HEK293 (cell line): ENCODE measurements at regions not wholly inside any gene's neighbourhood (a gene's known extent, or its start where the extent isn't known, plus 50 kb on each side); places are given as distances from the start of the nearest gene placed in this dataset.

Experiments
- CTCF ChIA-PET: fragments of 350-600 bp; formaldehyde crosslinking; extraction: SDS; loops from one replicate; lab custom pipeline; 2021; ENCODE audit warnings: antibody characterized with exemption; lab: Yijun Ruan, JAX
- POLR2A ChIA-PET: fragments of 300-600 bp; formaldehyde crosslinking; extraction: SDS; loops from one replicate; lab custom pipeline; 2020; ENCODE audit warnings: antibody characterized with exemption, inconsistent platforms; lab: Yijun Ruan, JAX
- H3K27ac ChIP-seq: fragments of 200-500 bp; sonication (Bioruptor generic); 2 replicates; pipeline ENCODE4 v1.5.1; 2014; ENCODE audit warnings: low read depth, low read length, control low read depth, inconsistent platforms; ENCODE audit errors: extremely low read depth
- H3K36me3 ChIP-seq, 2 experiments: fragments of 200-500 bp in 1 of 2; sonication (Bioruptor generic) in 1 of 2; 1 replicate in 1 of 2; 2 replicates in 1 of 2; pipeline ENCODE4 v1.5.1; 2014 to 2017; ENCODE audit warnings: inconsistent platforms in 2 of 2, low read length in 2 of 2; ENCODE audit not compliant: control insufficient read depth in 2 of 2, insufficient read depth in 1 of 2
- H3K4me1 ChIP-seq: fragments of 200-500 bp; sonication (Bioruptor generic); 2 replicates; pipeline ENCODE4 v1.5.1; 2014; ENCODE audit warnings: mild to moderate bottlenecking, low read length, inconsistent platforms; ENCODE audit not compliant: control insufficient read depth, insufficient read depth
- H3K4me3 ChIP-seq: 2 replicates; pipeline ENCODE4 v1.5.1; 2011; ENCODE audit warnings: low read depth, mild to moderate bottlenecking, control low read depth, low read length, moderate library complexity
- H3K9me3 ChIP-seq: fragments of 200-500 bp; sonication (Bioruptor generic); 2 replicates; pipeline ENCODE4 v1.5.1; 2014; ENCODE audit warnings: low read depth, low read length, inconsistent platforms; ENCODE audit not compliant: control insufficient read depth, insufficient read depth
- GFI1B ChIP-seq: fragments of 450-650 bp; formaldehyde crosslinking; IDR thresholded peaks from 2 replicates; pipeline ENCODE4 v1.5.1; 2016; ENCODE audit warnings: missing biosample characterization, missing genetic modification characterization
- SALL2 ChIP-seq: fragments of 450-650 bp; formaldehyde crosslinking; IDR thresholded peaks from 2 replicates; pipeline ENCODE4 v1.5.0; 2017; ENCODE audit warnings: missing biosample characterization, mild to moderate bottlenecking, missing genetic modification characterization, borderline replicate concordance
- YY1 ChIP-seq: fragments of 450-650 bp; formaldehyde crosslinking; IDR thresholded peaks from 2 replicates; pipeline ENCODE4 v1.5.1; 2018; ENCODE audit warnings: missing biosample characterization, missing genetic modification characterization
- ZBTB48 ChIP-seq: fragments of 450-650 bp; formaldehyde crosslinking; IDR thresholded peaks from 2 replicates; pipeline ENCODE4 v1.5.1; 2016; ENCODE audit warnings: missing biosample characterization, missing genetic modification characterization
- ZNF132 ChIP-seq: fragments of 450-650 bp; formaldehyde crosslinking; IDR thresholded peaks from 2 replicates; pipeline ENCODE4 v1.5.1; 2017; ENCODE audit warnings: missing biosample characterization, missing genetic modification characterization, borderline replicate concordance
- ZNF133 ChIP-seq: fragments of 450-650 bp; formaldehyde crosslinking; IDR thresholded peaks from 2 replicates; pipeline ENCODE4 v1.5.1; 2016; ENCODE audit warnings: missing biosample characterization, missing genetic modification characterization
- ZNF140 ChIP-seq: fragments of 450-650 bp; formaldehyde crosslinking; IDR thresholded peaks from 2 replicates; pipeline ENCODE4 v1.5.1; 2016; ENCODE audit warnings: missing biosample characterization, missing genetic modification characterization
- ZNF169 ChIP-seq: fragments of 450-650 bp; formaldehyde crosslinking; IDR thresholded peaks from 2 replicates; pipeline ENCODE4 v1.5.1; 2016; ENCODE audit warnings: missing biosample characterization, missing genetic modification characterization
- ZNF24 ChIP-seq: fragments of 450-650 bp; formaldehyde crosslinking; IDR thresholded peaks from 2 replicates; pipeline ENCODE4 v1.5.1; 2016; ENCODE audit warnings: missing biosample characterization, missing genetic modification characterization
- ZNF530 ChIP-seq: fragments of 450-650 bp; formaldehyde crosslinking; IDR thresholded peaks from 2 replicates; pipeline ENCODE4 v1.5.1; 2016; ENCODE audit warnings: low read depth, missing biosample characterization, missing genetic modification characterization
- ZNF670 ChIP-seq: fragments of 450-650 bp; formaldehyde crosslinking; IDR thresholded peaks from 2 replicates; pipeline ENCODE4 v1.5.1; 2016; ENCODE audit warnings: missing biosample characterization, missing genetic modification characterization, low read depth
- ZNF768 ChIP-seq: fragments of 450-650 bp; formaldehyde crosslinking; IDR thresholded peaks from 2 replicates; pipeline ENCODE4 v1.5.1; 2018; ENCODE audit warnings: missing biosample characterization, mild to moderate bottlenecking, missing genetic modification characterization
- ZNF777 ChIP-seq: fragments of 450-650 bp; formaldehyde crosslinking; IDR thresholded peaks from 2 replicates; pipeline ENCODE4 v1.5.1; 2017; ENCODE audit warnings: missing biosample characterization, missing genetic modification characterization, borderline replicate concordance
- ZNF785 ChIP-seq: fragments of 450-650 bp; formaldehyde crosslinking; IDR thresholded peaks from 2 replicates; pipeline ENCODE4 v1.5.1; 2016; ENCODE audit warnings: missing biosample characterization, missing genetic modification characterization
- ZNF792 ChIP-seq: fragments of 450-650 bp; formaldehyde crosslinking; IDR thresholded peaks from 2 replicates; pipeline ENCODE4 v1.5.1; 2016; ENCODE audit warnings: missing biosample characterization, missing genetic modification characterization
- ZSCAN30 ChIP-seq: fragments of 450-650 bp; IDR thresholded peaks from 2 replicates; pipeline ENCODE4 v1.5.1; 2018; ENCODE audit warnings: missing biosample characterization, mild to moderate bottlenecking, missing genetic modification characterization, moderate library complexity
- TF ChIP-seq, protein P1 (sequence below): fragments of 450-650 bp; formaldehyde crosslinking; IDR thresholded peaks from 2 replicates; pipeline ENCODE4 v1.5.1; 2016; ENCODE audit warnings: missing biosample characterization, missing genetic modification characterization
- TF ChIP-seq, protein P2 (sequence below): fragments of 450-650 bp; formaldehyde crosslinking; IDR thresholded peaks from 2 replicates; pipeline ENCODE4 v1.5.1; 2016; ENCODE audit warnings: missing biosample characterization, missing genetic modification characterization
- TF ChIP-seq, protein P3 (sequence below): fragments of 450-650 bp; formaldehyde crosslinking; IDR thresholded peaks from 2 replicates; pipeline ENCODE4 v1.5.1; 2016; ENCODE audit warnings: missing biosample characterization, missing genetic modification characterization

DNA sequence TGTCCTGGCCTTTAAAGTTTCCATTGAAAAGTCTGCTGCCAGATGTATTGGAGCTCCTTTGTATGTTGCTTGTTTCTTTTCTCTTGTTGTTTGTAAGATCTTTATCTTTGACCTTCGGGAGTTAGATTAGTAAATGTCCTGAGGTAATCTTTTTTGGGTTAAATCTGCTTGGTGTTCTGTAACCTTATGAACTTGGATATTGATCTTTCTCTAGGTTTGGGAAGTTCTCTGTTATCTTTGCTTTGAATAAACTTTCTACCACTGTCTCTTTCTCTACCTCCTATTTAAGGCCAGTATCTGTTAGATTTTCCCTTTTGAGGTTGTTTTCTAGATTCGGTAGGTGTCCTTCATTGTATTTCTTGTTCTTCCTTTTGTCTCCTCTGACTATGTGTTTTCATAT is 447.8 kb downstream of the FAM133A start:
- H3K36me3 ChIP-seq = no peaks in the 10 kb centered on the region
- TF ChIP-seq ZNF133 (tag by site-specific recombination) (no peak), ZBTB48 (no peak), ZNF792 (no peak), ZNF530 (tag by site-specific recombination) (no peak), ZNF785 (tag by site-specific recombination) (no peak), ZNF777 (no peak), ZNF24 (no peak), SALL2 (tag by site-specific recombination) (no peak), YY1 (tag by site-specific recombination) (no peak), ZNF768 (tag by site-specific recombination) (no peak), ZNF140 (tag by site-specific recombination) (no peak), ZSCAN30 (tag by site-specific recombination) (no peak)
- TF ChIP-seq, protein P1, sequence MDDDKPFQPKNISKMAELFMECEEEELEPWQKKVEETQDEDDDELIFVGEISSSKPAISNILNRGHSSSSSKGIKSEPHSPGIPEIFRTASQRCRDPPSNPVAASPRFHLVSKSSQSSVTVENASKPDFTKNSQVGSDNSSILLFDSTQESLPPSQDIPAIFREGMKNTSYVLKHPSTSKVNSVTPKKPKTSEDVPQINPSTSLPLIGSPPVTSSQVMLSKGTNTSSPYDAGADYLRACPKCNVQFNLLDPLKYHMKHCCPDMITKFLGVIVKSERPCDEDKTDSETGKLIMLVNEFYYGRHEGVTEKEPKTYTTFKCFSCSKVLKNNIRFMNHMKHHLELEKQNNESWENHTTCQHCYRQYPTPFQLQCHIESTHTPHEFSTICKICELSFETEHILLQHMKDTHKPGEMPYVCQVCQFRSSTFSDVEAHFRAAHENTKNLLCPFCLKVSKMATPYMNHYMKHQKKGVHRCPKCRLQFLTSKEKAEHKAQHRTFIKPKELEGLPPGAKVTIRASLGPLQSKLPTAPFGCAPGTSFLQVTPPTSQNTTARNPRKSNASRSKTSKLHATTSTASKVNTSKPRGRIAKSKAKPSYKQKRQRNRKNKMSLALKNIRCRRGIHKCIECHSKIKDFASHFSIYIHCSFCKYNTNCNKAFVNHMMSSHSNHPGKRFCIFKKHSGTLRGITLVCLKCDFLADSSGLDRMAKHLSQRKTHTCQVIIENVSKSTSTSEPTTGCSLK = no peak
- TF ChIP-seq, protein P2, sequence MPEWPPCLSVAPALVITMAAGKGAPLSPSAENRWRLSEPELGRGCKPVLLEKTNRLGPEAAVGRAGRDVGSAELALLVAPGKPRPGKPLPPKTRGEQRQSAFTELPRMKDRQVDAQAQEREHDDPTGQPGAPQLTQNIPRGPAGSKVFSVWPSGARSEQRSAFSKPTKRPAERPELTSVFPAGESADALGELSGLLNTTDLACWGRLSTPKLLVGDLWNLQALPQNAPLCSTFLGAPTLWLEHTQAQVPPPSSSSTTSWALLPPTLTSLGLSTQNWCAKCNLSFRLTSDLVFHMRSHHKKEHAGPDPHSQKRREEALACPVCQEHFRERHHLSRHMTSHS (tag by site-specific recombination) = no peak
- TF ChIP-seq, all 188 proteins: peak for 0
- no peak overlapping the region for H3K4me3 ChIP-seq
- CTCF ChIA-PET = no interaction called here
- no peak overlapping the region for H3K27ac ChIP-seq
- no peaks in the 10 kb centered on the region for H3K9me3 ChIP-seq
- H3K4me1 ChIP-seq = no peaks in the 10 kb centered on the region
- POLR2A ChIA-PET = no interaction called here

DNA sequence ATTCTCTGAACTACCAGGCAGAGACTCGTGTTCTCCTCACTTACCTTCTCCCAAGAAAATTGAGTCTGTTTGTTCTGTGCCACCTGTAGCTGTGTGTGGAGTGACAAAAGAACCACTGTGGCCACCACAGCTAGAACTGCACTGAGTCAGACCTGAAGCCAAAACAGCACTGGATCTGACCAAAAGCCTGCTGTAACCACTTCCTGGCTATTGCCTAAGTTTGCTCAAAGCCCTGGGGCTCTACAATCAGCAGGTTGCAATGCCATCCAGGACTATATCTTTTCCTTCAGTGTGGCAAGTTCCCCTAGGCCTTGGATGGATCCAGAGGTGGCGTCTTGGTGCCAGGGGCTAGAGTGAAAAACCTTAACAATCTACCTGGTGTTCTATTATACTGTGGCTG is 449.1 kb downstream of the FAM133A start:
- Histone ChIP-seq H3K36me3 (no peaks in the 10 kb centered on the region), H3K4me1 (no peaks in the 10 kb centered on the region), H3K27ac (no peak overlapping the region), H3K4me3 (no peak overlapping the region), H3K9me3 (no peaks in the 10 kb centered on the region)
- CTCF ChIA-PET = interaction anchor here (0.6 kb wide), 1 partner anchor 488 kb away, joined by 3 read pairs; no protein-coding TSS in a partner anchor
- TF ChIP-seq SALL2 (tag by site-specific recombination) = no peak
- TF ChIP-seq, protein P2 (tag by site-specific recombination) = no peak
- no peak for TF ChIP-seq ZNF670 (tag by site-specific recombination)
- no peak for TF ChIP-seq ZNF169 (tag by site-specific recombination)
- TF ChIP-seq, protein P3, sequence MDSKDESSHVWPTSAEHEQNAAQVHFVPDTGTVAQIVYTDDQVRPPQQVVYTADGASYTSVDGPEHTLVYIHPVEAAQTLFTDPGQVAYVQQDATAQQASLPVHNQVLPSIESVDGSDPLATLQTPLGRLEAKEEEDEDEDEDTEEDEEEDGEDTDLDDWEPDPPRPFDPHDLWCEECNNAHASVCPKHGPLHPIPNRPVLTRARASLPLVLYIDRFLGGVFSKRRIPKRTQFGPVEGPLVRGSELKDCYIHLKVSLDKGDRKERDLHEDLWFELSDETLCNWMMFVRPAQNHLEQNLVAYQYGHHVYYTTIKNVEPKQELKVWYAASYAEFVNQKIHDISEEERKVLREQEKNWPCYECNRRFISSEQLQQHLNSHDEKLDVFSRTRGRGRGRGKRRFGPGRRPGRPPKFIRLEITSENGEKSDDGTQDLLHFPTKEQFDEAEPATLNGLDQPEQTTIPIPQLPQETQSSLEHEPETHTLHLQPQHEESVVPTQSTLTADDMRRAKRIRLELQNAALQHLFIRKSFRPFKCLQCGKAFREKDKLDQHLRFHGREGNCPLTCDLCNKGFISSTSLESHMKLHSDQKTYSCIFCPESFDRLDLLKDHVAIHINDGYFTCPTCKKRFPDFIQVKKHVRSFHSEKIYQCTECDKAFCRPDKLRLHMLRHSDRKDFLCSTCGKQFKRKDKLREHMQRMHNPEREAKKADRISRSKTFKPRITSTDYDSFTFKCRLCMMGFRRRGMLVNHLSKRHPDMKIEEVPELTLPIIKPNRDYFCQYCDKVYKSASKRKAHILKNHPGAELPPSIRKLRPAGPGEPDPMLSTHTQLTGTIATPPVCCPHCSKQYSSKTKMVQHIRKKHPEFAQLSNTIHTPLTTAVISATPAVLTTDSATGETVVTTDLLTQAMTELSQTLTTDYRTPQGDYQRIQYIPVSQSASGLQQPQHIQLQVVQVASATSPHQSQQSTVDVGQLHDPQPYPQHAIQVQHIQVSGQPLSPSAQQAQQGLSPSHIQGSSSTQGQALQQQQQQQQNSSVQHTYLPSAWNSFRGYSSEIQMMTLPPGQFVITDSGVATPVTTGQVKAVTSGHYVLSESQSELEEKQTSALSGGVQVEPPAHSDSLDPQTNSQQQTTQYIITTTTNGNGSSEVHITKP (tag by site-specific recombination) = no peak
- TF ChIP-seq GFI1B = no peak
- TF ChIP-seq ZNF132 (tag by site-specific recombination) = no peak
- POLR2A ChIA-PET = no interaction called here
